ENCODE measurements at regions not wholly inside any gene's neighbourhood (a gene's known extent, or its start where the extent isn't known, plus 50 kb on each side); places are given as distances from the start of the nearest gene placed in this dataset.

GRCh38 chr15:87365186-87365585 lies 891.4 kb downstream of the NTRK3 start:
- Mint-ChIP-seq H3K27me3 (peaks cover 0 to 6% of the 10 kb centered on the region in 2 donors), H3K4me1 (ENCODE audit: low read depth in 2 of 2) (no peaks in the 10 kb centered on the region), H3K9me3 (peaks cover 7% of the 10 kb centered on the region in 2 donors), H3K36me3 (ENCODE audit: insufficient read depth) (no peaks in the 10 kb centered on the region), H3K27ac (no peak overlapping the region), H3K4me3 (no peak overlapping the region)
- DNase-seq (no peak), ATAC-seq (replicated peaks) (no peak)

DNA sequence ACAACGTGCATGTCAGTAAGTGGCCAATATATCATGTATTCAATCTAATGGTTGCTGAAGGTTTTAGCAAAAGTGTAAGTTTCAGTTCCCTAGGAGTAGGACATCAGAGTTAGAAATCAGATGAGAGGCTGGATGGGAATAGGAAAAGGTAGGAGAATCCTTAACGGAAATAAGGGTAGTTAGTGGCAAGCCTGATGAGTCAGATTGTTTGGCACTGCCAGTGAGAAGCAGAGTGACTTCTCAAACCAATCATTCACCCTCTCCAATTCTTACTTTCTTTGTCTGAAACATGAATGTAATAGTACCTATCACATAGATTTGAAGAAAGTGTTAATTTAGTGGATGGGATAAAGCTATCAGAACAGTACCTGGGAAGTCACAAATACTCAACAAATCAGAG lies 894.0 kb downstream of the NTRK3 start:
- no peaks in the 10 kb centered on the region for H3K36me3 Mint-ChIP-seq (ENCODE audit: insufficient read depth)
- H3K4me1 Mint-ChIP-seq (ENCODE audit: low read depth in 2 of 2) = no peaks in the 10 kb centered on the region
- no peak overlapping the region for H3K4me3 Mint-ChIP-seq
- ATAC-seq (replicated peaks) (no peak), DNase-seq (no peak)
- peaks cover 0 to 2% of the 10 kb centered on the region in 2 donors for H3K9me3 Mint-ChIP-seq
- H3K27ac Mint-ChIP-seq = no peak overlapping the region
- H3K27me3 Mint-ChIP-seq = peaks cover 0 to 6% of the 10 kb centered on the region in 2 donors

- Mint-ChIP-seq H3K27me3 (no peaks in the 10 kb centered on the region), H3K9me3 (no peaks in the 10 kb centered on the region), H3K27ac (no peak overlapping the region), H3K4me3 (no peak overlapping the region), H3K4me1 (ENCODE audit: low read depth in 2 of 2) (no peaks in the 10 kb centered on the region), H3K36me3 (ENCODE audit: insufficient read depth) (no peaks in the 10 kb centered on the region)
- DNase-seq (no peak), ATAC-seq (replicated peaks) (no peak)
These were observed 898.8 kb downstream of the NTRK3 start for GRCh38 chr15:87357637-87358313.

- Mint-ChIP-seq H3K27ac (no peak overlapping the region), H3K9me3 (peaks cover 2 to 4% of the 10 kb centered on the region in 2 donors), H3K4me3 (no peak overlapping the region), H3K27me3 (peaks cover 0 to 8% of the 10 kb centered on the region in 2 donors), H3K4me1 (ENCODE audit: low read depth in 2 of 2) (no peaks in the 10 kb centered on the region), H3K36me3 (ENCODE audit: insufficient read depth) (no peaks in the 10 kb centered on the region)
- DNase-seq = no peak
- ATAC-seq (replicated peaks) = no peak
These were observed 900.6 kb downstream of the NTRK3 start for GRCh38 chr15:87355946-87356345.

GRCh38 chr15:87354661-87355410 lies 901.7 kb downstream of the NTRK3 start:
- DNase-seq = no peak
- Mint-ChIP-seq H3K4me1 (ENCODE audit: low read depth in 2 of 2) (no peaks in the 10 kb centered on the region), H3K36me3 (ENCODE audit: insufficient read depth) (no peaks in the 10 kb centered on the region), H3K9me3 (peaks cover 2 to 4% of the 10 kb centered on the region in 2 donors), H3K27me3 (peaks cover 0 to 8% of the 10 kb centered on the region in 2 donors), H3K27ac (no peak overlapping the region), H3K4me3 (no peak overlapping the region)
- ATAC-seq (replicated peaks) = no peak

GRCh38 chr15:87349181-87349580 lies 907.4 kb downstream of the NTRK3 start:
- Mint-ChIP-seq H3K4me1 (ENCODE audit: low read depth in 2 of 2) (no peaks in the 10 kb centered on the region), H3K9me3 (peaks cover 2 to 4% of the 10 kb centered on the region in 2 donors), H3K36me3 (ENCODE audit: insufficient read depth) (no peaks in the 10 kb centered on the region), H3K27me3 (peaks cover 0 to 8% of the 10 kb centered on the region in 2 donors), H3K27ac (no peak overlapping the region), H3K4me3 (no peak overlapping the region)
- DNase-seq (no peak), ATAC-seq (replicated peaks) (no peak)

DNA sequence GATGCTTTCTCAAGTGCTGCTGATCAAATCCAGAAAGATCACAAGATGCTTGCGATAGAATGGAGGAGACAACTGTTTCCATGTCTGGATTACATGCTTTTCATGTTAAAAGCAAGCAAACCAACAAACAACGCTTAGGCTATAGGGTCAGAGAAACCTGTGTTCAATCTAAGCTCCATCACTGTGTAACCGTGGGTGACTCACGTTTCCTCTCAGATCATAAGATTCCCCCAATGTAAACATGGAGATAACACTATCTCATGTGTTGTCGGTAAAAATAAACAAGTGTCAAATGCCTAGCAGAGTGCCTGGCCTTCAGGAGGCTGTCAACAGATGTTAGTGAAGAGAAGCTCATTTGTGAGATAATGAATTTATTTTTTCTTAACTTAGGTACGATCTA lies 907.8 kb downstream of the NTRK3 start:
- no peak overlapping the region for H3K4me3 Mint-ChIP-seq
- H3K27ac Mint-ChIP-seq = no peak overlapping the region
- peaks cover 2 to 4% of the 10 kb centered on the region in 2 donors for H3K9me3 Mint-ChIP-seq
- H3K27me3 Mint-ChIP-seq = peaks cover 0 to 8% of the 10 kb centered on the region in 2 donors
- no peaks in the 10 kb centered on the region for H3K36me3 Mint-ChIP-seq (ENCODE audit: insufficient read depth)
- ATAC-seq (replicated peaks) (no peak), DNase-seq (no peak)
- no peaks in the 10 kb centered on the region for H3K4me1 Mint-ChIP-seq (ENCODE audit: low read depth in 2 of 2)

DNA sequence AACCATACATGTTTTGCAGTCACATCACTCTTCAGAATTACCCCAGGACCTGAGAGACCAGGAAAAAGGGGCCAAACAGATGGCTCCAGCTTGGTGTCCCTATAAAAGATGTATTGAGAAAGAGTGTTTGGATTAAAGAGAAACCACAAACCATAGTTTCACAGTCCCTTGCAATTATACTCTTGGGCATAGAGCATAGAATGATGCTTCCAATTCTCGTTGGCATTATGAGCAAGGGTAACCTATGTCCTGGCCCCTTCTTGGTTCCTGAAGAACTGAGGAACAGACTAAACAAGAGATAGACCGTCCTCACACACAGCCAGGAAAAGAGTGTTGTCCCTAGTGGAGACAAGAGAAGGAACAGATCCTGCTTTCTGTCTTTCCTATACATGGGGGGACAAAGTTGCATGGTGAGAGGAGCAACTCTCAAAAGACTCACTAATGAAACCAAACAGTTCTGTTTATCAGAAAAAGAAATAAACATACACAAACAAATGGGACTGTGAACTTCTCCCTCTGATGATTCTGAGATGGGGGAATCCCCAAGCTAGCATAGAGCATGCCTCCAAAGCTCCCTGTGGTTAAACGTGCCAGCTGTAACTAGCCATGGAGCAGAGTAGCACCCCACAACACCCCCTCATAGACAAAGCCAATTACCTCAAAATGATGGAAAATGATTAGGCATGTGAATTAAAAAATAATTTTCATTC lies 908.6 kb downstream of the NTRK3 start:
- H3K36me3 Mint-ChIP-seq (ENCODE audit: insufficient read depth) = no peaks in the 10 kb centered on the region
- H3K27me3 Mint-ChIP-seq = peaks cover 0 to 8% of the 10 kb centered on the region in 2 donors

GRCh38 chr15:87345961-87346360 lies 910.6 kb downstream of the NTRK3 start:
- DNase-seq (no peak), ATAC-seq (replicated peaks) (no peak)
- no peak overlapping the region for H3K4me3 Mint-ChIP-seq
- no peaks in the 10 kb centered on the region for H3K27me3 Mint-ChIP-seq
- no peaks in the 10 kb centered on the region for H3K9me3 Mint-ChIP-seq
- H3K4me1 Mint-ChIP-seq (ENCODE audit: low read depth in 2 of 2) = no peaks in the 10 kb centered on the region
- no peaks in the 10 kb centered on the region for H3K36me3 Mint-ChIP-seq (ENCODE audit: insufficient read depth)
- H3K27ac Mint-ChIP-seq = no peak overlapping the region

More for the DNA sequence above, 908.6 kb downstream of the NTRK3 start:
- Mint-ChIP-seq H3K9me3 (peaks cover 2 to 4% of the 10 kb centered on the region in 2 donors), H3K4me1 (ENCODE audit: low read depth in 2 of 2) (no peaks in the 10 kb centered on the region), H3K27ac (no peak overlapping the region), H3K4me3 (no peak overlapping the region)
- DNase-seq (no peak), ATAC-seq (replicated peaks) (no peak)

GRCh38 chr15:87343966-87344365 lies 912.6 kb downstream of the NTRK3 start:
- ATAC-seq (replicated peaks) (no peak), DNase-seq (no peak)
- H3K27me3 Mint-ChIP-seq = no peaks in the 10 kb centered on the region
- H3K36me3 Mint-ChIP-seq (ENCODE audit: insufficient read depth) = no peaks in the 10 kb centered on the region
- no peak overlapping the region for H3K4me3 Mint-ChIP-seq
- no peaks in the 10 kb centered on the region for H3K9me3 Mint-ChIP-seq
- H3K4me1 Mint-ChIP-seq (ENCODE audit: low read depth in 2 of 2) = no peaks in the 10 kb centered on the region
- no peak overlapping the region for H3K27ac Mint-ChIP-seq

DNA sequence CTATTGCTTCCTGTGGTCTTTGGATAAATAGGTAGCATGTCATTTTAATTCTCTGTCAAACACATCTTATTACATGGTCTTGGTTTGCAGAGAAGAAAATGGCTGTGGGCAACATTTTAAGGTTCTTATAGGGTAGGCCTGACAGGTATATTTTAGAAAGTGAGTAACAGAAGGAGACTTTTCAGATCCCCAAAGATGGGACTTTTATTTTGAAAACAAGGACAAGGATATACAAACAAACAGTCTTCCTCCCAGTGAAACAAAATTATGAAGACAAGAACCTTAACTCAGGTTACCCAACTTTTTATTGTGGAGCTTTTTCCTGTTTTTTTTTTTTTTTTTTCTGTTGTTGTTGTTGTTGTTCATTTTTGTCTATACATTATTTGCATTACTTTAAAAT lies 916.2 kb downstream of the NTRK3 start:
- Mint-ChIP-seq H3K9me3 (no peaks in the 10 kb centered on the region), H3K4me3 (no peak overlapping the region), H3K27ac (no peak overlapping the region), H3K4me1 (ENCODE audit: low read depth in 2 of 2) (no peaks in the 10 kb centered on the region), H3K27me3 (no peaks in the 10 kb centered on the region), H3K36me3 (ENCODE audit: insufficient read depth) (no peaks in the 10 kb centered on the region)
- no peak for DNase-seq
- ATAC-seq (replicated peaks) = no peak

- H3K4me3 Mint-ChIP-seq = no peak overlapping the region
- H3K27me3 Mint-ChIP-seq = no peaks in the 10 kb centered on the region
- H3K9me3 Mint-ChIP-seq = peaks cover 0 to 2% of the 10 kb centered on the region in 2 donors
- ATAC-seq (replicated peaks) (no peak), DNase-seq (no peak)
- no peaks in the 10 kb centered on the region for H3K36me3 Mint-ChIP-seq (ENCODE audit: insufficient read depth)
- H3K4me1 Mint-ChIP-seq (ENCODE audit: low read depth in 2 of 2) = no peaks in the 10 kb centered on the region
- H3K27ac Mint-ChIP-seq = no peak overlapping the region
These were observed 930.3 kb downstream of the NTRK3 start for GRCh38 chr15:87326269-87326668.

DNA sequence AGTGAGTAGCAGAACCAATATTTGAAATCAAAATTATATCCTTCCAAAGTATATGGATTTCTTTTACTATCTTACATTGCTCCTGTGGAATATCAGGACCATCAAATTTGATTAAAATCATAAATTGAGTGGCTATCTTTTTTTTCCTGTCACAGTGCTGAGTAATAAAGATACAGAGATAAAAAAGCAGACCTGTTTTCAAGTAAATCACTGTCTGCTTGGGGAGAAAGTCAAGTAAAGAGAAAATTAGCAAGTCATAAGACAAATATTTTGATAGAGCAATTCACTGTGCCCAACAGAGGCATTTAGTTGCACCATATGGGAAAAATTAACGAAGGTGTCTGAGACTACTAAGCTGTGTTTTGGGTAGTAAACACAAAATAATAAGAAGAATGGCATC lies 933.7 kb downstream of the NTRK3 start:
- H3K36me3 Mint-ChIP-seq (ENCODE audit: insufficient read depth) = no peaks in the 10 kb centered on the region
- H3K4me1 Mint-ChIP-seq (ENCODE audit: low read depth in 2 of 2) = no peaks in the 10 kb centered on the region
- no peak overlapping the region for H3K27ac Mint-ChIP-seq
- H3K9me3 Mint-ChIP-seq = peaks cover 0 to 4% of the 10 kb centered on the region in 2 donors
- ATAC-seq (replicated peaks) = no peak
- no peaks in the 10 kb centered on the region for H3K27me3 Mint-ChIP-seq
- H3K4me3 Mint-ChIP-seq = no peak overlapping the region
- DNase-seq = no peak

DNA sequence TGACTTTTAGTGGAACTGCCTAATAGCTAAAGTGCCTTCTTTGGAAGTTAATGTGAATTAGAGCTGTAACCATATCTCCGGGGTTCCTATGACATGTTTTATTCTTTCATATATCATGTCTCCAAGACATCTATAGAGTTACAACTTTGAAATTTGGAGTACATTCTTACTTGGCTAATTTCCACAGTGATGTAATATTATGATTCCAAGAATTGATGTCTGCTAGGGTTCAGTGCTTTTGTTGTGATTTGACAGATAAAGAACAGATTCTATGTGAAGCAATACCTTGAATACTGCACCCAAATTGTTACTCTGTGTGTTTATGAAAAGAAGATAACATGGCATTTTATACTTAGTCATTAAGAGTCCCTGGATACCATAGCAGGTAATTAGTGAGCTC lies 934.3 kb downstream of the NTRK3 start:
- Mint-ChIP-seq H3K27me3 (no peaks in the 10 kb centered on the region), H3K9me3 (peaks cover 0 to 4% of the 10 kb centered on the region in 2 donors), H3K36me3 (ENCODE audit: insufficient read depth) (no peaks in the 10 kb centered on the region), H3K4me3 (no peak overlapping the region), H3K4me1 (ENCODE audit: low read depth in 2 of 2) (no peaks in the 10 kb centered on the region), H3K27ac (no peak overlapping the region)
- ATAC-seq (replicated peaks) (no peak), DNase-seq (no peak)

Data from effector memory CD8-positive, alpha-beta T cell (primary cell).